ENCODE measurements at regions not wholly inside any gene's neighbourhood (a gene's known extent, or its start where the extent isn't known, plus 50 kb on each side); places are given as distances from the start of the nearest gene placed in this dataset.

- H2AFZ ChIP-seq = no peak overlapping the region
- no peak overlapping the region for H3K27ac ChIP-seq (ENCODE audit: low read depth)
- no peaks in the 10 kb centered on the region; the same call in 1 of the 2 replicates for H4K20me1 ChIP-seq (replicated peaks; ENCODE audit: insufficient read depth)
- H3K4me2 ChIP-seq = no peak overlapping the region
- peaks cover 5% of the 10 kb centered on the region; the same call in 2 of the 3 replicates for H3K4me1 Mint-ChIP-seq
- peaks cover 16% of the 10 kb centered on the region for H3K27me3 Mint-ChIP-seq (ENCODE audit: insufficient read depth, low read depth, poor library complexity)
- ATAC-seq (no peak), DNase-seq (ENCODE audit: low spot score) (no peak)
- H3K27ac Mint-ChIP-seq = no peak overlapping the region
- no peaks in the 10 kb centered on the region for H3K4me1 ChIP-seq (ENCODE audit: insufficient read depth)
- no peaks in the 10 kb centered on the region for H3K27me3 ChIP-seq (ENCODE audit: insufficient read depth)
- H3F3A ChIP-seq (replicated peaks; ENCODE audit: low read depth) = no peaks in the 10 kb centered on the region
- no peaks in the 10 kb centered on the region for H3K36me3 ChIP-seq (ENCODE audit: insufficient read depth)
- no peak overlapping the region for H3K4me3 Mint-ChIP-seq
- no peaks in the 10 kb centered on the region for H3K79me2 ChIP-seq (replicated peaks; ENCODE audit: insufficient read depth)
- no peak overlapping the region for H3K4me3 ChIP-seq
- TF ChIP-seq POLR2AphosphoS5 (IDR thresholded peaks at IDR 0.05; ENCODE audit: low read depth) = no peak
- TF ChIP-seq CREB1 (CRISPR knock-in tag; IDR thresholded peaks at IDR 0.05; ENCODE audit: low read depth) = no peak
- no peak for TF ChIP-seq ZNF331 (CRISPR knock-in tag; IDR thresholded peaks at IDR 0.05; ENCODE audit: low read depth)
- no peak for TF ChIP-seq ETS1 (IDR thresholded peaks at IDR 0.05)
- no peak for TF ChIP-seq JUNB (IDR thresholded peaks at IDR 0.05; ENCODE audit: unreplicated experiment)
- no peak for TF ChIP-seq EZH2 (IDR thresholded peaks at IDR 0.05; ENCODE audit: low read depth, unreplicated experiment)
- TF ChIP-seq, protein P1, sequence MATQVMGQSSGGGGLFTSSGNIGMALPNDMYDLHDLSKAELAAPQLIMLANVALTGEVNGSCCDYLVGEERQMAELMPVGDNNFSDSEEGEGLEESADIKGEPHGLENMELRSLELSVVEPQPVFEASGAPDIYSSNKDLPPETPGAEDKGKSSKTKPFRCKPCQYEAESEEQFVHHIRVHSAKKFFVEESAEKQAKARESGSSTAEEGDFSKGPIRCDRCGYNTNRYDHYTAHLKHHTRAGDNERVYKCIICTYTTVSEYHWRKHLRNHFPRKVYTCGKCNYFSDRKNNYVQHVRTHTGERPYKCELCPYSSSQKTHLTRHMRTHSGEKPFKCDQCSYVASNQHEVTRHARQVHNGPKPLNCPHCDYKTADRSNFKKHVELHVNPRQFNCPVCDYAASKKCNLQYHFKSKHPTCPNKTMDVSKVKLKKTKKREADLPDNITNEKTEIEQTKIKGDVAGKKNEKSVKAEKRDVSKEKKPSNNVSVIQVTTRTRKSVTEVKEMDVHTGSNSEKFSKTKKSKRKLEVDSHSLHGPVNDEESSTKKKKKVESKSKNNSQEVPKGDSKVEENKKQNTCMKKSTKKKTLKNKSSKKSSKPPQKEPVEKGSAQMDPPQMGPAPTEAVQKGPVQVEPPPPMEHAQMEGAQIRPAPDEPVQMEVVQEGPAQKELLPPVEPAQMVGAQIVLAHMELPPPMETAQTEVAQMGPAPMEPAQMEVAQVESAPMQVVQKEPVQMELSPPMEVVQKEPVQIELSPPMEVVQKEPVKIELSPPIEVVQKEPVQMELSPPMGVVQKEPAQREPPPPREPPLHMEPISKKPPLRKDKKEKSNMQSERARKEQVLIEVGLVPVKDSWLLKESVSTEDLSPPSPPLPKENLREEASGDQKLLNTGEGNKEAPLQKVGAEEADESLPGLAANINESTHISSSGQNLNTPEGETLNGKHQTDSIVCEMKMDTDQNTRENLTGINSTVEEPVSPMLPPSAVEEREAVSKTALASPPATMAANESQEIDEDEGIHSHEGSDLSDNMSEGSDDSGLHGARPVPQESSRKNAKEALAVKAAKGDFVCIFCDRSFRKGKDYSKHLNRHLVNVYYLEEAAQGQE (IDR thresholded peaks at IDR 0.05; ENCODE audit: unreplicated experiment) = no peak
- TF ChIP-seq ZNF114 (CRISPR knock-in tag; IDR thresholded peaks at IDR 0.05) = no peak
- no peak for TF ChIP-seq NANOG (IDR thresholded peaks at IDR 0.05; ENCODE audit: borderline replicate concordance)
- TF ChIP-seq STAT1 (IDR thresholded peaks at IDR 0.05; ENCODE audit: unreplicated experiment) = no peak
- TF ChIP-seq, protein P2, sequence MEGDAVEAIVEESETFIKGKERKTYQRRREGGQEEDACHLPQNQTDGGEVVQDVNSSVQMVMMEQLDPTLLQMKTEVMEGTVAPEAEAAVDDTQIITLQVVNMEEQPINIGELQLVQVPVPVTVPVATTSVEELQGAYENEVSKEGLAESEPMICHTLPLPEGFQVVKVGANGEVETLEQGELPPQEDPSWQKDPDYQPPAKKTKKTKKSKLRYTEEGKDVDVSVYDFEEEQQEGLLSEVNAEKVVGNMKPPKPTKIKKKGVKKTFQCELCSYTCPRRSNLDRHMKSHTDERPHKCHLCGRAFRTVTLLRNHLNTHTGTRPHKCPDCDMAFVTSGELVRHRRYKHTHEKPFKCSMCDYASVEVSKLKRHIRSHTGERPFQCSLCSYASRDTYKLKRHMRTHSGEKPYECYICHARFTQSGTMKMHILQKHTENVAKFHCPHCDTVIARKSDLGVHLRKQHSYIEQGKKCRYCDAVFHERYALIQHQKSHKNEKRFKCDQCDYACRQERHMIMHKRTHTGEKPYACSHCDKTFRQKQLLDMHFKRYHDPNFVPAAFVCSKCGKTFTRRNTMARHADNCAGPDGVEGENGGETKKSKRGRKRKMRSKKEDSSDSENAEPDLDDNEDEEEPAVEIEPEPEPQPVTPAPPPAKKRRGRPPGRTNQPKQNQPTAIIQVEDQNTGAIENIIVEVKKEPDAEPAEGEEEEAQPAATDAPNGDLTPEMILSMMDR (conservative IDR thresholded peaks at IDR 0.05; ENCODE audit: low read depth in 2 of 2) = no peak
- TF ChIP-seq, protein P3, sequence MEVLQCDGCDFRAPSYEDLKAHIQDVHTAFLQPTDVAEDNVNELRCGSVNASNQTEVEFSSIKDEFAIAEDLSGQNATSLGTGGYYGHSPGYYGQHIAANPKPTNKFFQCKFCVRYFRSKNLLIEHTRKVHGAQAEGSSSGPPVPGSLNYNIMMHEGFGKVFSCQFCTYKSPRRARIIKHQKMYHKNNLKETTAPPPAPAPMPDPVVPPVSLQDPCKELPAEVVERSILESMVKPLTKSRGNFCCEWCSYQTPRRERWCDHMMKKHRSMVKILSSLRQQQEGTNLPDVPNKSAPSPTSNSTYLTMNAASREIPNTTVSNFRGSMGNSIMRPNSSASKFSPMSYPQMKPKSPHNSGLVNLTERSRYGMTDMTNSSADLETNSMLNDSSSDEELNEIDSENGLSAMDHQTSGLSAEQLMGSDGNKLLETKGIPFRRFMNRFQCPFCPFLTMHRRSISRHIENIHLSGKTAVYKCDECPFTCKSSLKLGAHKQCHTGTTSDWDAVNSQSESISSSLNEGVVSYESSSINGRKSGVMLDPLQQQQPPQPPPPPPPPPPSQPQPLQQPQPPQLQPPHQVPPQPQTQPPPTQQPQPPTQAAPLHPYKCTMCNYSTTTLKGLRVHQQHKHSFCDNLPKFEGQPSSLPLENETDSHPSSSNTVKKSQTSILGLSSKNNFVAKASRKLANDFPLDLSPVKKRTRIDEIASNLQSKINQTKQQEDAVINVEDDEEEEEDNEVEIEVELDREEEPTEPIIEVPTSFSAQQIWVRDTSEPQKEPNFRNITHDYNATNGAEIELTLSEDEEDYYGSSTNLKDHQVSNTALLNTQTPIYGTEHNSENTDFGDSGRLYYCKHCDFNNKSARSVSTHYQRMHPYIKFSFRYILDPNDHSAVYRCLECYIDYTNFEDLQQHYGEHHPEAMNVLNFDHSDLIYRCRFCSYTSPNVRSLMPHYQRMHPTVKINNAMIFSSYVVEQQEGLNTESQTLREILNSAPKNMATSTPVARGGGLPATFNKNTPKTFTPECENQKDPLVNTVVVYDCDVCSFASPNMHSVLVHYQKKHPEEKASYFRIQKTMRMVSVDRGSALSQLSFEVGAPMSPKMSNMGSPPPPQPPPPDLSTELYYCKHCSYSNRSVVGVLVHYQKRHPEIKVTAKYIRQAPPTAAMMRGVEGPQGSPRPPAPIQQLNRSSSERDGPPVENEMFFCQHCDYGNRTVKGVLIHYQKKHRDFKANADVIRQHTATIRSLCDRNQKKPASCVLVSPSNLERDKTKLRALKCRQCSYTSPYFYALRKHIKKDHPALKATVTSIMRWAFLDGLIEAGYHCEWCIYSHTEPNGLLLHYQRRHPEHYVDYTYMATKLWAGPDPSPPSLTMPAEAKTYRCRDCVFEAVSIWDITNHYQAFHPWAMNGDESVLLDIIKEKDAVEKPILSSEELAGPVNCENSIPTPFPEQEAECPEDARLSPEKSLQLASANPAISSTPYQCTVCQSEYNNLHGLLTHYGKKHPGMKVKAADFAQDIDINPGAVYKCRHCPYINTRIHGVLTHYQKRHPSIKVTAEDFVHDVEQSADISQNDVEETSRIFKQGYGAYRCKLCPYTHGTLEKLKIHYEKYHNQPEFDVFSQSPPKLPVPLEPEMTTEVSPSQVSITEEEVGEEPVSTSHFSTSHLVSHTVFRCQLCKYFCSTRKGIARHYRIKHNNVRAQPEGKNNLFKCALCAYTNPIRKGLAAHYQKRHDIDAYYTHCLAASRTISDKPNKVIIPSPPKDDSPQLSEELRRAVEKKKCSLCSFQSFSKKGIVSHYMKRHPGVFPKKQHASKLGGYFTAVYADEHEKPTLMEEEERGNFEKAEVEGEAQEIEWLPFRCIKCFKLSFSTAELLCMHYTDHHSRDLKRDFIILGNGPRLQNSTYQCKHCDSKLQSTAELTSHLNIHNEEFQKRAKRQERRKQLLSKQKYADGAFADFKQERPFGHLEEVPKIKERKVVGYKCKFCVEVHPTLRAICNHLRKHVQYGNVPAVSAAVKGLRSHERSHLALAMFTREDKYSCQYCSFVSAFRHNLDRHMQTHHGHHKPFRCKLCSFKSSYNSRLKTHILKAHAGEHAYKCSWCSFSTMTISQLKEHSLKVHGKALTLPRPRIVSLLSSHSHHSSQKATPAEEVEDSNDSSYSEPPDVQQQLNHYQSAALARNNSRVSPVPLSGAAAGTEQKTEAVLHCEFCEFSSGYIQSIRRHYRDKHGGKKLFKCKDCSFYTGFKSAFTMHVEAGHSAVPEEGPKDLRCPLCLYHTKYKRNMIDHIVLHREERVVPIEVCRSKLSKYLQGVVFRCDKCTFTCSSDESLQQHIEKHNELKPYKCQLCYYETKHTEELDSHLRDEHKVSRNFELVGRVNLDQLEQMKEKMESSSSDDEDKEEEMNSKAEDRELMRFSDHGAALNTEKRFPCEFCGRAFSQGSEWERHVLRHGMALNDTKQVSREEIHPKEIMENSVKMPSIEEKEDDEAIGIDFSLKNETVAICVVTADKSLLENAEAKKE (CRISPR knock-in tag; IDR thresholded peaks at IDR 0.05) = no peak
- TF ChIP-seq EZH2phosphoT487 (IDR thresholded peaks at IDR 0.05; ENCODE audit: unreplicated experiment) = no peak
- H3K9me2 ChIP-seq (ENCODE audit: insufficient read depth) = no peaks in the 10 kb centered on the region
- H3K9me3 Mint-ChIP-seq = 0 out of 3 replicates have a peak, but pooled peaks cover 4% of the 10 kb centered on the region
- peaks cover 28% of the 10 kb centered on the region for H3K36me3 Mint-ChIP-seq (ENCODE audit: low read depth)
Measured at GRCh38 chr11:70766901-70767300, 368.6 kb downstream of the CTTN start.

Data from GM23338 (cell line).